GM12878 (cell line): ENCODE measurements at regions not wholly inside any gene's neighbourhood (a gene's known extent, or its start where the extent isn't known, plus 50 kb on each side); places are given as distances from the start of the nearest gene placed in this dataset.

Experiments
- NFIC ChIP-seq: IDR thresholded peaks from 2 replicates; pipeline ENCODE4 v1.6.1; 2012; ENCODE audit warnings: low read depth, mild to moderate bottlenecking, inconsistent platforms, low read length, moderate library complexity
- NFYB ChIP-seq: IDR thresholded peaks from 2 replicates; pipeline ENCODE4 v1.6.1; 2011; ENCODE audit warnings: low read depth, mild to moderate bottlenecking, low read length, improper control_type of control experiment, moderate library complexity; ENCODE audit not compliant: insufficient read depth
- TF ChIP-seq, protein P1 (sequence below): fragments of 450-650 bp; IDR thresholded peaks from 2 replicates; pipeline ENCODE4 v1.6.1; 2017; ENCODE audit warnings: borderline replicate concordance

- TF ChIP-seq, protein P1, sequence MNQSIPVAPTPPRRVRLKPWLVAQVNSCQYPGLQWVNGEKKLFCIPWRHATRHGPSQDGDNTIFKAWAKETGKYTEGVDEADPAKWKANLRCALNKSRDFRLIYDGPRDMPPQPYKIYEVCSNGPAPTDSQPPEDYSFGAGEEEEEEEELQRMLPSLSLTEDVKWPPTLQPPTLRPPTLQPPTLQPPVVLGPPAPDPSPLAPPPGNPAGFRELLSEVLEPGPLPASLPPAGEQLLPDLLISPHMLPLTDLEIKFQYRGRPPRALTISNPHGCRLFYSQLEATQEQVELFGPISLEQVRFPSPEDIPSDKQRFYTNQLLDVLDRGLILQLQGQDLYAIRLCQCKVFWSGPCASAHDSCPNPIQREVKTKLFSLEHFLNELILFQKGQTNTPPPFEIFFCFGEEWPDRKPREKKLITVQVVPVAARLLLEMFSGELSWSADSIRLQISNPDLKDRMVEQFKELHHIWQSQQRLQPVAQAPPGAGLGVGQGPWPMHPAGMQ, result no peak
- no peak for TF ChIP-seq NFYB
- TF ChIP-seq NFIC, result no peak
Observed at GRCh38 chr3:81887448-81887847, 126.0 kb upstream of the GBE1 start.
